Brain microvascular endothelial cell (primary cell): ENCODE measurements at regions not wholly inside any gene's neighbourhood (a gene's known extent, or its start where the extent isn't known, plus 50 kb on each side); places are given as distances from the start of the nearest gene placed in this dataset.
A peak's percentile ranks its signal among the peaks of the same experiment; 100 is the strongest.

Source experiments
- DNase-seq: peaks from one replicate; pipeline ENCODE4 v3.0.0-alpha.2; 2020
- H3K27ac ChIP-seq: fragments of 250-450 bp; sonication (Bioruptor Pico); 2 replicates; pipeline ENCODE4 v1.5.1; 2020; ENCODE audit warnings: mild to moderate bottlenecking, moderate library complexity
- H3K27me3 ChIP-seq: fragments of 250-450 bp; sonication (Bioruptor Pico); replicated peaks from 2 replicates; pipeline ENCODE4 v1.5.1; 2020; ENCODE audit warnings: mild to moderate bottlenecking
- H3K36me3 ChIP-seq: fragments of 250-450 bp; sonication (Bioruptor Pico); replicated peaks from 2 replicates; pipeline ENCODE4 v1.5.1; 2020; ENCODE audit warnings: mild to moderate bottlenecking
- H3K4me3 ChIP-seq: 2 replicates; pipeline ENCODE4 v1.5.1; 2011; ENCODE audit warnings: low read depth, mild to moderate bottlenecking, control low read depth, low read length, moderate library complexity
- CTCF ChIP-seq: IDR thresholded peaks from 2 replicates; pipeline ENCODE4 v1.5.1; 2011; ENCODE audit warnings: low read depth, mild to moderate bottlenecking, moderate library complexity, low read length, control low read depth, inconsistent platforms; ENCODE audit errors: missing control alignments
- in situ Hi-C: cut with HindIII; loops from 2 replicates; pipeline ENCODE4 v1.10.0; 2017; ENCODE audit warnings: low sequenced_read_pairs, low pct_ligation_motif_present

DNA sequence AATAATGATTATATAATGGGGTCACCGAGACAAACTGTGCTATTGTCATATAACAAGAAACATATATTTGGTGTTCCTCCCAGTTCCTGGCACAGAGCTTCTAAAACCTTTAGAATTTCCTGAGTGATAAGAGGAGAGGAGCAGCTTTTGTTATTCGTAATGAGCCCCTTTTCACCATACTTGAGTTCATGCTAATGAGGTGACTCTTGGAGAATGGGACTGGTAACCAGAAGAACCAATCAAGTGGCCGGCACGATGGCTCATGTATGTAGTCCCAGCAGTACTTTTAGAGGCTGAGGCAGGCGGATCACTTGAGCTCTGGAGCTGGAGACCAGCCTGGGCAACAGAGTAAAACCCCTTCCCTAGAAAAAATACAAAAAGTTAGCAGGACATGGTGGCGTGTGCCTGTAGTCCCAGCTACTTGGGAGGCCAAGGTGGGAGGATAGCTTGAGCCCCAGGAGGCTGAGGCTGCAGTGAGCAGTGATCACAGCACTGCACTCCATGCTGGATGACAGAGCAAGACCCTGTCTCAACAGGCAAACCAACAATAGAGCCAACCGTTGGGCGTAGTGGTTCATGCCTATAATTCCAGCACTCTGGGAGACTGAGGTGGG, 62.7 kb upstream of the FTH1 start:
- TF ChIP-seq CTCF = no peak
- in situ Hi-C loops = no loop called here

DNA sequence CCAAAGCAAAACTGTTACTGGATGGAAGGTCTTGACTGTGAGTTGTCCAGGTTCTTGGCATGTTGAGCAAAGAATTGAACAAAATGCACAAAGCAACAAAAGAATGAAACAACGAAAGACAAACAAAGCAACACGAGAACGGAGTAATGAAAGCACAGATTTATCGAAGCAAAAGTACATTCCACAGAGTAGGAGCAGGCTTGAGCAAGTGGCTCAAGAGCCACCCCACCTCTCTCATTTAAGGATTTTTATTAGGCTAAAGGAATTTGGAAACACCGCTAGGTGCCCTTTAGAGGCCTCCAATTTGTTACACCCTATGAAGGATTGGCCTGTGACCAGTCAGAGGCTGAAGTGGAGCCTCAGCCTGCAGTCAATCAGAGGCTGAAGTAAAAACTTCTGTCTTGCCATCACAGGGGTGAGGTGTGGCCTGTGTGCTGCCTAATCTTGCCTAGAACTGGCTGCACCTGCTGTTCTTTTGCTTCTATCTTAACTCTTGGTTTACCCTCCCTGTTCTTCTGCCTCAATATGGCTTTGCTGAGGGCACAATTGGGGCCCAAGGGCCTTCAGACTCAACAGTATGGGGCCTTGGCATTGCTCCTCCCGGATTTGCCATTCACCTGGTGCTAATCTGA, 59.4 kb upstream of the FTH1 start:
- no peak for DNase-seq
- Histone ChIP-seq H3K27ac (no peak overlapping the region), H3K36me3 (no peaks in the 10 kb centered on the region), H3K27me3 (no peaks in the 10 kb centered on the region), H3K4me3 (no peak overlapping the region)
- in situ Hi-C loops = no loop called here
- TF ChIP-seq CTCF = no peak

More for the DNA sequence above, 62.7 kb upstream of the FTH1 start:
- Histone ChIP-seq H3K27ac (no peak overlapping the region), H3K27me3 (no peaks in the 10 kb centered on the region), H3K4me3 (no peak overlapping the region), H3K36me3 (no peaks in the 10 kb centered on the region)
- DNase-seq = no peak

DNA sequence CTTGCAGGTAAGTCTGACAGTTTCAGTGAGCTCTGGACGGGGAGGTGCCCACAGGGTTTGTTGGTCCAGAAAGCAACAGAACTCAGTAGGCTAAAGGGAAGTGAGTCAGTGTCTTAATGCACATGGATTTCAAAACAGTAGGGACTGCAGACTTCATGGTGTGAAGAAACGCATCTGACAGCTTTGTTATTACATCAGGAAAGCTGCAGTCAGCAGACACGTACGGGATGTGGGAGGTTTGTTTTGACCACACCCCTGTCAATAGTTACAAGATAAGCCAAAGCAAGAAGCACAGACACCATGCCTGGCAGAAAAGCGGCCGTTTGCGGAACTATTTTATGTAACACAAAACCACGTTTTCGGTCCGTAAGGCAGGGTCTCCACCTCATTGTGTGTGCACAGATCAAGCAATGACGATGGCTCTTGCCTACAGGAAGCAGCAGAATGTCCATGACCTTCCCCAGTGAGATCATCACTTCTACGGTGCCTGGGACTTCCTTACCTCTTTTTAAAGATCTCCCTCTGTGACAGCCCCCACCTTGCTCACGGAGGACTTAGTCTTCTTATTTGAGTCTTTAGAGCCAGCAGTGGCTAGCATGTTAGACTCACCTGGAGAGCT, 58.2 kb upstream of the FTH1 start:
- no peak for TF ChIP-seq CTCF
- no peak overlapping the region for H3K4me3 ChIP-seq
- H3K27me3 ChIP-seq = no peaks in the 10 kb centered on the region
- in situ Hi-C loops = no loop called here
- peak overlapping the region; percentile 10 for H3K27ac ChIP-seq
- H3K36me3 ChIP-seq = no peaks in the 10 kb centered on the region
- DNase-seq = peak; percentile 91

DNA sequence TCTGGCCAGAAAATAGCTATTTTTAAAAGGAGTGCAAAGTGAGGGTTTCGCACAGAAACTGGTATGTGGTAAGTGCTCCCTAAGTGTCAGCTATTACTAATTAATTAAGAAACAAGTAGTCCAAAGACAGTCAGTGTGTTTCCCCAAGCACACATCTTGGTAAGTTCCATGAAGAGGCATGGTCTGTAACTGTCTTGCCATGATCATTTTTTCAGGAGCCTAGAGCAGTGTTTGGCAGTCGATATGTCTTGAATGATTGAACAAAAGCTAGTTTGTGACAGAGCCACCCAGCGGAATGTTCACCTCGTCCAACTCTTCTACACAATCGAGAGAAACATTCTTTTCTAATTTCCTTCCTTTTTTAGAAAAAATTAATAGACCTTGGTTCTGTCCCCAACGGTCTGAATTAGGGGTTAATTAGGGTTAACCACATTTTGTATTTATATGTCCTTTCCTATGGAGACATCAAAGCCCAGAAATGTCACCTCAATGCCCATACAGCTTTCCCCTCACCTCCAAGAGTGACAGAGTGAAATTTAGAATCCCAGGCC, 57.6 kb upstream of the FTH1 start:
- Histone ChIP-seq H3K36me3 (no peaks in the 10 kb centered on the region), H3K4me3 (no peak overlapping the region), H3K27me3 (no peaks in the 10 kb centered on the region), H3K27ac (peak overlapping the region; percentile 10)
- in situ Hi-C loops = no loop called here
- no peak for DNase-seq
- TF ChIP-seq CTCF = no peak

DNA sequence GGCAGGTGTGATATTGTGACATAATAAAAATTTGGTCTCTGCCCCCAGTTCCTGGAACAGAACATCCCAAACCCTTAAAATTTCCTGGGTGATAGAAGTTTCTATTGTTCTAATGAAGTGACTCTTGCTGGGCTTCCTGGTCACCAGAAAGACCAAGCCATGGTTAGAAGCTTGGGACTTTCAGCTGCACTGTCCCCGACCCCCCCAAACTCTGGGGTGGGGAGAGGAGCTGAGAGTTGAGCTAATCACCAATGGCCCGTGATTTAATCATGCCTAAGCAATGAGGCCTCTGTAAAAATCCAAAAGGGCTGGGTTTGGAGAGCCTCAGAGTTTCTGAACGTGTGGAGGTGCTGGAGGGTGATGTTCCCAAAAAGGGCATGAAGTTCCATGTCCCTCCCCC, 54.8 kb upstream of the FTH1 start:
- Histone ChIP-seq H3K36me3 (no peaks in the 10 kb centered on the region), H3K27ac (no peak overlapping the region), H3K27me3 (no peaks in the 10 kb centered on the region), H3K4me3 (no peak overlapping the region)
- DNase-seq = no peak
- in situ Hi-C loops = no loop called here
- TF ChIP-seq CTCF = no peak
